SK-N-SH (cell line): ENCODE measurements at regions not wholly inside any gene's neighbourhood (a gene's known extent, or its start where the extent isn't known, plus 50 kb on each side); places are given as distances from the start of the nearest gene placed in this dataset.

Experiments
- CTCF ChIA-PET: fragments of 300-600, 350-600 bp; formaldehyde crosslinking; extraction: SDS; loops from one replicate; lab custom pipeline; 2021; lab: Yijun Ruan, JAX
- POLR2A ChIA-PET: fragments of 350-600 bp; sonication (Branson Sonifier 250); formaldehyde crosslinking; extraction: SDS; loops from one replicate; lab custom pipeline; 2020; ENCODE audit warnings: antibody characterized with exemption, inconsistent platforms; lab: Yijun Ruan, JAX
- DNase-seq: peaks from one replicate; pipeline ENCODE4 v3.0.0; 2012
- H2AFZ ChIP-seq: fragments of 200-600 bp; sonication (generic); 2 replicates; pipeline ENCODE4 v1.8.1; 2016; ENCODE audit warnings: antibody characterized with exemption, mild to moderate bottlenecking, low read depth
- H3F3A ChIP-seq: fragments of 200-600 bp; sonication (generic); replicated peaks from 2 replicates; pipeline ENCODE3; 2016; ENCODE audit warnings: antibody characterized with exemption, mild to moderate bottlenecking; ENCODE audit not compliant: insufficient read depth
- H3K27ac ChIP-seq, 2 experiments: fragments of 200-500 bp in 1 of 2; fragments of 200-600 bp in 1 of 2; sonication (Bioruptor generic) in 1 of 2; sonication (generic), shearing (Covaris generic) in 1 of 2; 2 replicates each; pipeline versions ENCODE4 v1.5.1 to v1.6.1; 2014 to 2016; ENCODE audit warnings: low read depth in 2 of 2, inconsistent platforms in 1 of 2, low read length in 1 of 2, mild to moderate bottlenecking in 1 of 2, mixed read lengths in 1 of 2
- H3K27me3 ChIP-seq: fragments of 200-600 bp; sonication (generic), shearing (Covaris generic); 2 replicates; pipeline ENCODE4 v1.6.1; 2016; ENCODE audit warnings: mixed run types; ENCODE audit not compliant: insufficient read depth
- H3K36me3 ChIP-seq, 2 experiments: fragments of 200-500 bp in 1 of 2; fragments of 200-600 bp in 1 of 2; sonication (Bioruptor generic) in 1 of 2; sonication (generic) in 1 of 2; replicated peaks in 1 of 2; 2 replicates each; pipeline versions ENCODE3 to v1.5.1; 2014 to 2016; ENCODE audit warnings: low read length in 1 of 2, mild to moderate bottlenecking in 1 of 2; ENCODE audit not compliant: insufficient read depth in 2 of 2, control insufficient read depth in 1 of 2
- H3K4me1 ChIP-seq, 2 experiments: fragments of 200-500 bp in 1 of 2; fragments of 200-600 bp in 1 of 2; sonication (Bioruptor generic) in 1 of 2; sonication (generic), shearing (Covaris generic) in 1 of 2; 2 replicates each; pipeline versions ENCODE4 v1.5.1 to v1.6.1; 2014 to 2016; ENCODE audit warnings: low read depth in 1 of 2, low read length in 1 of 2, mixed run types in 1 of 2; ENCODE audit not compliant: insufficient read depth in 2 of 2, control insufficient read depth in 1 of 2
- H3K4me2 ChIP-seq: fragments of 200-600 bp; sonication (generic), shearing (Covaris generic); 2 replicates; pipeline ENCODE4 v1.6.1; 2017; ENCODE audit warnings: mixed run types
- H3K4me3 ChIP-seq, 2 experiments: fragments of 200-500 bp in 1 of 2; fragments of 200-600 bp in 1 of 2; sonication (Bioruptor generic) in 1 of 2; sonication (generic), shearing (Covaris generic) in 1 of 2; 2 replicates each; pipeline versions ENCODE4 v1.5.1 to v1.8.1; 2014 to 2016; ENCODE audit warnings: low read depth in 2 of 2, inconsistent platforms in 1 of 2, low read length in 1 of 2, mild to moderate bottlenecking in 1 of 2, mixed read lengths in 1 of 2, moderate library complexity in 1 of 2
- H3K79me2 ChIP-seq: fragments of 200-600 bp; sonication (generic); 2 replicates; pipeline ENCODE4 v1.8.1; 2017; ENCODE audit warnings: mild to moderate bottlenecking; ENCODE audit not compliant: insufficient read depth
- H3K9ac ChIP-seq: fragments of 200-600 bp; sonication (generic); 2 replicates; pipeline ENCODE4 v1.6.1; 2017; ENCODE audit warnings: mixed run types
- H3K9me2 ChIP-seq: fragments of 200-600 bp; sonication (generic); 2 replicates; pipeline ENCODE4 v1.6.1; 2017; ENCODE audit warnings: mixed run types
- H3K9me3 ChIP-seq: fragments of 200-600 bp; sonication (generic); 2 replicates; pipeline ENCODE4 v1.6.1; 2017; ENCODE audit warnings: mixed run types, mild to moderate bottlenecking, moderate library complexity
- H4K20me1 ChIP-seq: fragments of 200-600 bp; sonication (generic); 2 replicates; pipeline ENCODE4 v1.6.1; 2017; ENCODE audit warnings: mild to moderate bottlenecking, mixed run types; ENCODE audit not compliant: insufficient read depth
- CHD2 ChIP-seq: fragments of 150-350 bp; IDR thresholded peaks from 2 replicates; pipeline ENCODE4 v1.6.1; 2018; ENCODE audit warnings: low read length; ENCODE audit not compliant: partially characterized antibody
- EP300 ChIP-seq, 2 experiments: IDR thresholded peaks; 2 replicates each; pipeline versions ENCODE4 v1.4.0 to v1.6.1; 2012; ENCODE audit warnings: borderline replicate concordance in 1 of 2, low read depth in 1 of 2, low read length in 1 of 2
- FOSL2 ChIP-seq: IDR thresholded peaks from 2 replicates; pipeline ENCODE4 v1.4.0; 2012; ENCODE audit warnings: low read depth, mild to moderate bottlenecking, moderate library complexity, borderline replicate concordance
- FOXM1 ChIP-seq: IDR thresholded peaks from 2 replicates; pipeline ENCODE4 v1.4.0; 2012; ENCODE audit warnings: low read depth, mild to moderate bottlenecking
- JUND ChIP-seq: IDR thresholded peaks from 2 replicates; pipeline ENCODE4 v1.4.0; 2012
- MEF2A ChIP-seq: IDR thresholded peaks from 2 replicates; pipeline ENCODE4 v1.4.0; 2012; ENCODE audit warnings: low read depth, borderline replicate concordance
- MXI1 ChIP-seq: IDR thresholded peaks from 2 replicates; pipeline ENCODE4 v1.6.1; 2012; ENCODE audit warnings: mild to moderate bottlenecking, low read depth, low read length, improper control_type of control experiment
- NFIC ChIP-seq: IDR thresholded peaks from 2 replicates; pipeline ENCODE4 v1.4.0; 2012; ENCODE audit warnings: borderline replicate concordance
- NRF1 ChIP-seq: IDR thresholded peaks from 2 replicates; pipeline ENCODE4 v1.6.1; 2012; ENCODE audit warnings: low read depth, mild to moderate bottlenecking, low read length
- POLR2AphosphoS5 ChIP-seq: IDR thresholded peaks from 2 replicates; pipeline ENCODE4 v1.6.1; 2012; ENCODE audit warnings: low read depth, low read length
- RAD21 ChIP-seq: IDR thresholded peaks from 2 replicates; pipeline ENCODE4 v1.6.1; 2012; ENCODE audit warnings: mild to moderate bottlenecking, low read length
- SIN3A ChIP-seq: IDR thresholded peaks from 2 replicates; pipeline ENCODE4 v1.6.1; 2012; ENCODE audit warnings: low read depth, mild to moderate bottlenecking, low read length, moderate library complexity, borderline replicate concordance
- TEAD4 ChIP-seq: IDR thresholded peaks from 2 replicates; pipeline ENCODE4 v1.4.0; 2012; ENCODE audit warnings: mild to moderate bottlenecking, borderline replicate concordance; ENCODE audit not compliant: insufficient read depth
- WGBS: methylation state at CpG from one replicate; pipeline ENCODE4 v1.1.6; 2017; ENCODE audit warnings: low lambda C conversion rate; 5-methylcytosine and 5-hydroxymethylcytosine counted together
- TF ChIP-seq, protein P1 (sequence below): IDR thresholded peaks from 2 replicates; pipeline ENCODE4; 2012
- TF ChIP-seq, protein P2 (sequence below): IDR thresholded peaks from 2 replicates; pipeline ENCODE4 v1.4.0; 2012; ENCODE audit warnings: low read depth
- TF ChIP-seq, protein P3 (sequence below): IDR thresholded peaks from 2 replicates; pipeline ENCODE4 v1.4.0; 2012; ENCODE audit warnings: low read depth, borderline replicate concordance

DNA sequence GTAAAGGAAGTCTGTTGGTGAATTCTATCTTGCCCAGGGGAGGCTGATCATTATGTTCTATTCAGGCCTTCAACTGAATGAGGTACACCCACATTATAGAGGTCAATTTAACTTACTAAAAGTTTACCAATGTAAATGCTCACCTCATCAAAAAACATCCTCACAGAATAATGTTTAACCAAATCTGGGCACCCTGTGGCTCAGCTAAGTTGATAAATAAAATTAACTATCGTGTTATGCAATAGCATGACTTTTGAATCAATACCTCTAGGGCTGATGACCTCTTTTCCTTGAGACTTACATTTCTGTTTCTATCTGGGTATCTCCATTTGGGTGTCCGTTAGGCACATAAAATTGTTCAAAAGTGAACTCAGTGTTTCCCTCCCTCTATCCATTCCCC lies 203.1 kb downstream of the TEX13C start:
- H4K20me1 ChIP-seq, result no peaks in the 10 kb centered on the region
- H3K79me2 ChIP-seq, result no peaks in the 10 kb centered on the region
- peaks cover 5% of the 10 kb centered on the region; the same call in 1 of the 2 replicates for H3K9me3 ChIP-seq
- CTCF ChIA-PET, result no interaction called here
- no peaks in the 10 kb centered on the region for H3F3A ChIP-seq
- TF ChIP-seq EP300 (IDR thresholded peaks at IDR 0.05; ENCODE audit: borderline replicate concordance in 1 of 2, low read depth in 1 of 2, low read length in 1 of 2), result no peak
- no peak for TF ChIP-seq NRF1
- no peak for TF ChIP-seq CHD2
- TF ChIP-seq POLR2AphosphoS5, result no peak
- no peak for TF ChIP-seq NFIC
- TF ChIP-seq RAD21, result no peak
- TF ChIP-seq, protein P1, sequence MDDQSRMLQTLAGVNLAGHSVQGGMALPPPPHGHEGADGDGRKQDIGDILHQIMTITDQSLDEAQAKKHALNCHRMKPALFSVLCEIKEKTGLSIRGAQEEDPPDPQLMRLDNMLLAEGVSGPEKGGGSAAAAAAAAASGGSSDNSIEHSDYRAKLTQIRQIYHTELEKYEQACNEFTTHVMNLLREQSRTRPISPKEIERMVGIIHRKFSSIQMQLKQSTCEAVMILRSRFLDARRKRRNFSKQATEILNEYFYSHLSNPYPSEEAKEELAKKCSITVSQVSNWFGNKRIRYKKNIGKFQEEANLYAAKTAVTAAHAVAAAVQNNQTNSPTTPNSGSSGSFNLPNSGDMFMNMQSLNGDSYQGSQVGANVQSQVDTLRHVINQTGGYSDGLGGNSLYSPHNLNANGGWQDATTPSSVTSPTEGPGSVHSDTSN, result no peak
- no peak for TF ChIP-seq MEF2A
- no peak for TF ChIP-seq FOSL2
- no peak for TF ChIP-seq JUND
- TF ChIP-seq SIN3A, result no peak
- TF ChIP-seq FOXM1, result no peak
- TF ChIP-seq MXI1, result no peak
- TF ChIP-seq, protein P2, sequence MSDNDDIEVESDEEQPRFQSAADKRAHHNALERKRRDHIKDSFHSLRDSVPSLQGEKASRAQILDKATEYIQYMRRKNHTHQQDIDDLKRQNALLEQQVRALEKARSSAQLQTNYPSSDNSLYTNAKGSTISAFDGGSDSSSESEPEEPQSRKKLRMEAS, result no peak
- TF ChIP-seq, protein P3, sequence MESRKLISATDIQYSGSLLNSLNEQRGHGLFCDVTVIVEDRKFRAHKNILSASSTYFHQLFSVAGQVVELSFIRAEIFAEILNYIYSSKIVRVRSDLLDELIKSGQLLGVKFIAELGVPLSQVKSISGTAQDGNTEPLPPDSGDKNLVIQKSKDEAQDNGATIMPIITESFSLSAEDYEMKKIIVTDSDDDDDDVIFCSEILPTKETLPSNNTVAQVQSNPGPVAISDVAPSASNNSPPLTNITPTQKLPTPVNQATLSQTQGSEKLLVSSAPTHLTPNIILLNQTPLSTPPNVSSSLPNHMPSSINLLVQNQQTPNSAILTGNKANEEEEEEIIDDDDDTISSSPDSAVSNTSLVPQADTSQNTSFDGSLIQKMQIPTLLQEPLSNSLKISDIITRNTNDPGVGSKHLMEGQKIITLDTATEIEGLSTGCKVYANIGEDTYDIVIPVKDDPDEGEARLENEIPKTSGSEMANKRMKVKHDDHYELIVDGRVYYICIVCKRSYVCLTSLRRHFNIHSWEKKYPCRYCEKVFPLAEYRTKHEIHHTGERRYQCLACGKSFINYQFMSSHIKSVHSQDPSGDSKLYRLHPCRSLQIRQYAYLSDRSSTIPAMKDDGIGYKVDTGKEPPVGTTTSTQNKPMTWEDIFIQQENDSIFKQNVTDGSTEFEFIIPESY, result no peak
- no peak overlapping the region for H3K4me3 ChIP-seq
- no peak overlapping the region for H3K27ac ChIP-seq
- POLR2A ChIA-PET, result no interaction called here
- H3K4me2 ChIP-seq, result no peak overlapping the region
- H3K36me3 ChIP-seq, result no peaks in the 10 kb centered on the region
- WGBS, result 0% methylated on average over 2 of the region's 2 CpGs
- H3K9me2 ChIP-seq, result peaks cover 3% of the 10 kb centered on the region; the same call in 1 of the 2 replicates
- no peaks in the 10 kb centered on the region for H3K4me1 ChIP-seq
- no peak for DNase-seq
- H2AFZ ChIP-seq, result no peak overlapping the region
- no peak overlapping the region for H3K9ac ChIP-seq
- no peaks in the 10 kb centered on the region for H3K27me3 ChIP-seq

DNA sequence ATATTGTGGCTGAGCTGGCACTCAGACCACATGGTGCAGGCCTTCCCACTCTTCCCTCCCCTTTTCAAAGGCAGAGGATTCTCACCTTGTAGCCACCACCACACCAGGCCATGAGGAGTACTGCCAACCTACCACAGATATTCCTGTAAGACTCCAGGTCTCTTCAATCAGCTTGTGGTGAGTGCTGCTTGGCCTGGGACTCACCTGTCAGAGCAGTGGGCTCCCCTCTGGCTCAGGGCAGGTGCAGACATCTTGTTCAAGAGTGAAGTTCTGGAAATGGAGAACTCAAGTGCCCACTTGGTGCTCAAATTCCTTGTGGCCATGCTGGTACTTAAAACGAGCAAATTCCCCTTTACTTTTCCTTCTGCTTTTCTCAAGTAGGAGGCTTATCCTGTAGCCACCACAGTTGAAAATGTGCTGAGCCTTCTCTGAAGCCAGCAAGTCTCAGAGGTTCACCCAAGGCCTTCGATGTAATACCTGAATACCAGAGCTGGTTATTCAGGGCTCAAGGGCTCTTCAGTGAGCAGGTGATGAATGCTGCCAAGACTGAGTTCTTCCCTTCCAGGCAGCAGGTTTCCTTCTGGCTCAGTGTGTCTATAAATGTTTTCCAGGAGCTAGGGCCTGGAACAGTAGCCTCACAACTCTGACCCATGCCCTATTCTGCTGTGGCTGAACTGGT lies 212.9 kb downstream of the TEX13C start:
- H3K4me1 ChIP-seq, result no peaks in the 10 kb centered on the region
- H3K4me3 ChIP-seq, result no peak overlapping the region
- ChIA-PET POLR2A (no interaction called here), CTCF (no interaction called here)
- H3K36me3 ChIP-seq, result no peaks in the 10 kb centered on the region
- 0% methylated on average over 2 of the region's 2 CpGs for WGBS
- DNase-seq, result no peak
- no peak for TF ChIP-seq TEAD4
- TF ChIP-seq CHD2, result no peak
- no peak for TF ChIP-seq FOSL2
- no peaks in the 10 kb centered on the region for H3K9me2 ChIP-seq
- H3K4me2 ChIP-seq, result no peak overlapping the region
- H3F3A ChIP-seq, result no peaks in the 10 kb centered on the region
- H3K9me3 ChIP-seq, result no peaks in the 10 kb centered on the region
- H2AFZ ChIP-seq, result no peak overlapping the region
- no peaks in the 10 kb centered on the region for H4K20me1 ChIP-seq
- H3K27me3 ChIP-seq, result no peaks in the 10 kb centered on the region
- H3K9ac ChIP-seq, result no peak overlapping the region
- H3K27ac ChIP-seq, result no peak overlapping the region
- no peaks in the 10 kb centered on the region for H3K79me2 ChIP-seq
